ENCODE measurements at regions not wholly inside any gene's neighbourhood (a gene's known extent, or its start where the extent isn't known, plus 50 kb on each side); places are given as distances from the start of the nearest gene placed in this dataset.
"Not testable (repeated sequence)": the region's sequence is repeated elsewhere in the genome, so short reads cannot be mapped to it uniquely, and the experiment has no call there.

GRCh38 chr1:197985351-197985750 is 68.2 kb downstream of the LHX9 start:
- Histone ChIP-seq H3K27ac (ENCODE audit: low read depth in 1 of 2, low read length in 2 of 2) (no peak overlapping the region), H3K36me3 (ENCODE audit: control insufficient read depth in 1 of 2, insufficient read depth in 2 of 2, low read length in 1 of 2) (no peaks in the 10 kb centered on the region), H3K4me3 (ENCODE audit: low read length in 2 of 2) (no peak overlapping the region), H3K4me1 (ENCODE audit: control insufficient read depth in 1 of 2, insufficient read depth in 2 of 2, low read length in 2 of 2) (peaks cover 0 to 2% of the 10 kb centered on the region in 2 donors), H3K9me3 (ENCODE audit: control insufficient read depth, low read length) (no peaks in the 10 kb centered on the region), H3K27me3 (ENCODE audit: control insufficient read depth in 1 of 2, insufficient read depth in 2 of 2, low read length in 1 of 2) (no peaks in the 10 kb centered on the region)
- intact Hi-C loops (cut with DNase I), result no loop called here
- no peak for ATAC-seq (ENCODE audit: low FRiP score)
- DNase-seq, result no peak
- WGBS, 2 donors, result 83 to 84% methylated on average over 4 of the region's 4 CpGs

DNA sequence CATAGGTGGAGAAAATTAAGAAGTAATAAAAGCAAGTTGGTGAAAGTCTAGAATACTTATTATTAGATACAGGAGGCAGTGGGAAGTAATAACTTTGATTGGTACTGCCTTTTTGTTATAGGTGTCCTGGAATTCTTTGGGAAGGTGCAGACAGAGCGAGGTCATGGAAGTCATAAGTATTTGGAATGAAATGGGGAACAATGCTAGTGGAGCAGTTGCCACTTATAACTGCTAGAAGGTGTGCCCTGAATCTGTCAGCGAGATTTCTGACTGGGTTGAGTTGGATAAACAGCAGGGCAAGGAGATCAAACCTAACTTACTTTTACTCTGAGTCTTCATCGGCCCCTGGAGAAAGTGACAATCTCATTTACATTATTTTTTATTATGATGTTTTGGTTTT is 69.6 kb downstream of the LHX9 start:
- Histone ChIP-seq H3K27ac (ENCODE audit: low read depth in 1 of 2, low read length in 2 of 2) (no peak overlapping the region), H3K27me3 (ENCODE audit: control insufficient read depth in 1 of 2, insufficient read depth in 2 of 2, low read length in 1 of 2) (no peaks in the 10 kb centered on the region), H3K4me1 (ENCODE audit: control insufficient read depth in 1 of 2, insufficient read depth in 2 of 2, low read length in 2 of 2) (no peaks in the 10 kb centered on the region), H3K36me3 (ENCODE audit: control insufficient read depth in 1 of 2, insufficient read depth in 2 of 2, low read length in 1 of 2) (no peaks in the 10 kb centered on the region), H3K9me3 (ENCODE audit: control insufficient read depth, low read length) (no peaks in the 10 kb centered on the region), H3K4me3 (ENCODE audit: low read length in 2 of 2) (no peak overlapping the region)
- DNase-seq (no peak), ATAC-seq (ENCODE audit: low FRiP score) (no peak)
- intact Hi-C loops (cut with DNase I), result no loop called here
- 83 to 86% methylated on average over 3 of the region's 3 CpGs for WGBS, 2 donors

- H3K4me1 ChIP-seq (ENCODE audit: control insufficient read depth in 1 of 2, insufficient read depth in 2 of 2, low read length in 2 of 2), result no peaks in the 10 kb centered on the region
- intact Hi-C loops (cut with DNase I), result no loop called here
- ATAC-seq (ENCODE audit: low FRiP score), result no peak
- no peak overlapping the region for H3K4me3 ChIP-seq (ENCODE audit: low read length in 2 of 2)
- no peak overlapping the region for H3K27ac ChIP-seq (ENCODE audit: low read depth in 1 of 2, low read length in 2 of 2)
- DNase-seq, result no peak
- H3K9me3 ChIP-seq (ENCODE audit: control insufficient read depth, low read length), result no peaks in the 10 kb centered on the region
- no peaks in the 10 kb centered on the region for H3K36me3 ChIP-seq (ENCODE audit: control insufficient read depth in 1 of 2, insufficient read depth in 2 of 2, low read length in 1 of 2)
- 89 to 93% methylated on average over 3 of the region's 3 CpGs for WGBS, 2 donors
- H3K27me3 ChIP-seq (ENCODE audit: control insufficient read depth in 1 of 2, insufficient read depth in 2 of 2, low read length in 1 of 2), result no peaks in the 10 kb centered on the region
Measured at GRCh38 chr1:197987294-197987693, 70.1 kb downstream of the LHX9 start.

DNA sequence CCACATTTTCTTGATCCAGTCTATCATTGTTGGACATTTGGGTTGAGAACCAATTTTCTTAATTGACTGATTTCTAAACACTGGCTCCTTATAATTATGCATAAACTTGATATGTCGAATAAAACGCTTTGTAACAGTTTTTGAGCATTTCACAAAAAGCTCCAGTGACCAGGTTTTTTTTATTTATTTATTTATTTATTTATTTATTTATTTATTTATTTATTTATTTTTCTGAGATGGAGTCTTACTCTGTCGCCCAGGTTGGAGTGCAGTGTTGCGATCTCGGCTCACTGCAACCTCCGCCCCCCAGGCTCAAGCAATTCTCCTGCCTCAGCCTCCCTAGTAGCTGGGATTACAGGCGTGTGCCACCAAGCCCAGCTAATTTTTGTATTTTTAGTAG is 71.4 kb downstream of the LHX9 start:
- H3K27me3 ChIP-seq (ENCODE audit: control insufficient read depth in 1 of 2, insufficient read depth in 2 of 2, low read length in 1 of 2); DNase-seq; intact Hi-C loops (cut with DNase I); H3K9me3 ChIP-seq (ENCODE audit: control insufficient read depth, low read length); H3K4me3 ChIP-seq (ENCODE audit: low read length in 2 of 2); H3K27ac ChIP-seq (ENCODE audit: low read depth in 1 of 2, low read length in 2 of 2); ATAC-seq (ENCODE audit: low FRiP score); H3K36me3 ChIP-seq (ENCODE audit: control insufficient read depth in 1 of 2, insufficient read depth in 2 of 2, low read length in 1 of 2); H3K4me1 ChIP-seq (ENCODE audit: control insufficient read depth in 1 of 2, insufficient read depth in 2 of 2, low read length in 2 of 2): not testable (repeated sequence)
- WGBS, 2 donors, result 97% methylated on average over 7 of the region's 7 CpGs

- Histone ChIP-seq H3K27me3 (ENCODE audit: control insufficient read depth in 1 of 2, insufficient read depth in 2 of 2, low read length in 1 of 2) (no peaks in the 10 kb centered on the region), H3K9me3 (ENCODE audit: control insufficient read depth, low read length) (no peaks in the 10 kb centered on the region), H3K27ac (ENCODE audit: low read depth in 1 of 2, low read length in 2 of 2) (no peak overlapping the region), H3K4me3 (ENCODE audit: low read length in 2 of 2) (no peak overlapping the region), H3K36me3 (ENCODE audit: control insufficient read depth in 1 of 2, insufficient read depth in 2 of 2, low read length in 1 of 2) (no peaks in the 10 kb centered on the region), H3K4me1 (ENCODE audit: control insufficient read depth in 1 of 2, insufficient read depth in 2 of 2, low read length in 2 of 2) (no peaks in the 10 kb centered on the region)
- DNase-seq (no peak), ATAC-seq (ENCODE audit: low FRiP score) (no peak)
- intact Hi-C loops (cut with DNase I), result no loop called here
- 83 to 87% methylated on average over 5 of the region's 5 CpGs for WGBS, 2 donors
Measured at GRCh38 chr1:197989058-197989457, 71.9 kb downstream of the LHX9 start.

GRCh38 chr1:197991594-197991993 is 74.4 kb downstream of the LHX9 start:
- H3K4me3 ChIP-seq (ENCODE audit: low read length in 2 of 2), result no peak overlapping the region
- no peaks in the 10 kb centered on the region for H3K4me1 ChIP-seq (ENCODE audit: control insufficient read depth in 1 of 2, insufficient read depth in 2 of 2, low read length in 2 of 2)
- H3K36me3 ChIP-seq (ENCODE audit: control insufficient read depth in 1 of 2, insufficient read depth in 2 of 2, low read length in 1 of 2), result no peaks in the 10 kb centered on the region
- no peak overlapping the region for H3K27ac ChIP-seq (ENCODE audit: low read depth in 1 of 2, low read length in 2 of 2)
- 67 to 71% methylated on average over 3 of the region's 3 CpGs for WGBS, 2 donors
- no peak for ATAC-seq (ENCODE audit: low FRiP score)
- intact Hi-C loops (cut with DNase I), result no loop called here
- H3K9me3 ChIP-seq (ENCODE audit: control insufficient read depth, low read length), result no peaks in the 10 kb centered on the region
- peaks cover 0 to 2% of the 10 kb centered on the region in 2 donors for H3K27me3 ChIP-seq (ENCODE audit: control insufficient read depth in 1 of 2, insufficient read depth in 2 of 2, low read length in 1 of 2)
- DNase-seq, result no peak

DNA sequence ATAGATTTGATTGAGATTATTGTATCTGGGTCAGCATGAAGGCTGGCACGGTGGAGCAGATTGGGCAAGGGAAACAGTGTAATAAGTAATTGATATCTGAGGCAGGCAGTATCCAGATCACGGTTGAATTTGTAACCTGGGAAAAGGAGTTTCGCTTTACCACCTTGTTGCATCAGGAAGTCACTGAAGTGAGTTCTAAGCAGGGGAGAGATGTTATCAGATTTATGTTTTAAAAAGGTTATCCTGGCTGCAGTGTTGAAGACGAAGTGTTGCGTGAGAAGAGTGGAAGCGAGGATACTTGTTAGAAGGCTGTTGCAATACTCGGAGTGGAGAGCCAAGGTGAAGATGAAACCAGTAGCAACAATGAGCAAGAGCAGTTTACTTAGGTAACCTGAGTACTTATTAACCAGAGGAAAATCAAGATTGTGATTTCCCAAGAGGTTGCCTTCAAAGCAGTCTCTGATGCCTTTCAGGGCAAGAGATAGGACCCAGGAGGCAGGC is 77.8 kb downstream of the LHX9 start:
- H3K36me3 ChIP-seq (ENCODE audit: control insufficient read depth in 1 of 2, insufficient read depth in 2 of 2, low read length in 1 of 2), result no peaks in the 10 kb centered on the region
- H3K27me3 ChIP-seq (ENCODE audit: control insufficient read depth in 1 of 2, insufficient read depth in 2 of 2, low read length in 1 of 2), result peaks cover 0 to 2% of the 10 kb centered on the region in 2 donors
- DNase-seq (no peak), ATAC-seq (ENCODE audit: low FRiP score) (no peak)
- no peak overlapping the region for H3K4me3 ChIP-seq (ENCODE audit: low read length in 2 of 2)
- H3K4me1 ChIP-seq (ENCODE audit: control insufficient read depth in 1 of 2, insufficient read depth in 2 of 2, low read length in 2 of 2), result no peaks in the 10 kb centered on the region
- no peak overlapping the region for H3K27ac ChIP-seq (ENCODE audit: low read depth in 1 of 2, low read length in 2 of 2)
- intact Hi-C loops (cut with DNase I), result no loop called here
- 93 to 96% methylated on average over 7 of the region's 7 CpGs for WGBS, 2 donors
- no peaks in the 10 kb centered on the region for H3K9me3 ChIP-seq (ENCODE audit: control insufficient read depth, low read length)

DNA sequence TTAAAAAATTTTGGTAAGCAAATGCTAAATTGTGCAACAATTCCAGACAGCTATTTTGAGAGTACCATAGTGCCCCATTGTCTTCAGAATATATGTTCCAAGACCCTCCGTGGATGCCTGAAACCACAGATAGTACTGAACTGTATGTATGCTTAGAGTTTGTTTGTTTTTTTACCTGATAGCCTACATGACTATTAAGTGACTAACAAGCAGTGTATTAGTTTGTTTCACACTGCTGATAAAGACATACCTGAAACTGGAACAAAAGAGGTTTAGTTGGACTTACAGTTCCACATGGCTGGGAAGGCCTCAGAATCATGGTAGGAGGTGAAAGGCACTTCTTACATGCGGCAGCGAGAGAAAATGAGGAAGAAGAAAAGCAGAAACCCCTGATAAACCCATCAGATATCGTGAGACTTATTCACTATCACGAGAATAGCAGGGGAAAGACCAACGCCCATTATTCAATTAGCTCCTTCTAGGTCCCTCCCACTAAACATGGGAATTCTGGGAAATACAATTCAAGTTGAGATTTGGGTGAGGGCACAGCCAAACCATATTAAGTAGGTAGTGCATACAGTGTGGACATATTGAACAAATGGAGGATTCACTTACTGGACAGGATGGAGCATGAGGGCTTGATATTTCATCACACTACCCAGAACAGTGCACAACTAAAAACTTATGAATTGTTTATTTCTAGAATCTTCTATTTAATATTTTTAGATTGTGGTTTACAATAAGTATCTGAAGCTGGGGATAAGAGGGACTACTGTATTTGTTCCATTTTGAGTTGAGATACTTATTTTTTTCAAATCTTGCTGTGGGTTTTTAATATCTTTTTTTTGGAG is 78.5 kb downstream of the LHX9 start:
- peaks cover 0 to 2% of the 10 kb centered on the region in 2 donors for H3K27me3 ChIP-seq (ENCODE audit: control insufficient read depth in 1 of 2, insufficient read depth in 2 of 2, low read length in 1 of 2)
- no peaks in the 10 kb centered on the region for H3K36me3 ChIP-seq (ENCODE audit: control insufficient read depth in 1 of 2, insufficient read depth in 2 of 2, low read length in 1 of 2)
- intact Hi-C loops (cut with DNase I), result no loop called here
- ATAC-seq (ENCODE audit: low FRiP score) (no peak), DNase-seq (no peak)
- no peaks in the 10 kb centered on the region for H3K9me3 ChIP-seq (ENCODE audit: control insufficient read depth, low read length)
- no peak overlapping the region for H3K4me3 ChIP-seq (ENCODE audit: low read length in 2 of 2)
- H3K4me1 ChIP-seq (ENCODE audit: control insufficient read depth in 1 of 2, insufficient read depth in 2 of 2, low read length in 2 of 2), result no peaks in the 10 kb centered on the region
- no peak overlapping the region for H3K27ac ChIP-seq (ENCODE audit: low read depth in 1 of 2, low read length in 2 of 2)
- WGBS, 2 donors, result 91 to 92% methylated on average over 6 of the region's 6 CpGs

- intact Hi-C loops (cut with DNase I); H3K36me3 ChIP-seq (ENCODE audit: control insufficient read depth in 1 of 2, insufficient read depth in 2 of 2, low read length in 1 of 2); H3K27ac ChIP-seq (ENCODE audit: low read depth in 1 of 2, low read length in 2 of 2); DNase-seq; H3K9me3 ChIP-seq (ENCODE audit: control insufficient read depth, low read length); H3K27me3 ChIP-seq (ENCODE audit: control insufficient read depth in 1 of 2, insufficient read depth in 2 of 2, low read length in 1 of 2); H3K4me3 ChIP-seq (ENCODE audit: low read length in 2 of 2); ATAC-seq (ENCODE audit: low FRiP score); H3K4me1 ChIP-seq (ENCODE audit: control insufficient read depth in 1 of 2, insufficient read depth in 2 of 2, low read length in 2 of 2): not testable (repeated sequence)
- WGBS, 2 donors, result 94 to 96% methylated on average over 3 of the region's 3 CpGs
Measured at GRCh38 chr1:197996259-197996512, 79.0 kb downstream of the LHX9 start.
